PC-9 (cell line): ENCODE measurements at regions not wholly inside any gene's neighbourhood (a gene's known extent, or its start where the extent isn't known, plus 50 kb on each side); places are given as distances from the start of the nearest gene placed in this dataset.
A peak's percentile ranks its signal among the peaks of the same experiment; 100 is the strongest.

Experiments
- BruUV-seq: library from RNA; stranded (reverse); fragments of 400-500 nt; replicated peaks from 2 replicates; lab custom pipeline; 2021; lab: Mats Ljungman, UMichigan
- CTCF ChIA-PET: fragments of 300-600 bp; sonication (Branson Sonifier 250); formaldehyde crosslinking; loops from one replicate; lab custom pipeline; 2022; ENCODE audit warnings: antibody characterized with exemption; lab: Charles Lee
- POLR2A ChIA-PET: fragments of 300-600 bp; sonication (Branson Sonifier 250); formaldehyde crosslinking; loops from one replicate; lab custom pipeline; 2022; ENCODE audit warnings: antibody characterized with exemption; ENCODE audit not compliant: unreplicated experiment; lab: Charles Lee
- DNase-seq, 2 experiments: peaks; one replicate each; pipeline versions ENCODE4 v3.0.0 to v3.0.0-alpha.2; 2015 to 2022; ENCODE audit warnings: mixed read lengths in 1 of 2
- H2AFZ ChIP-seq: fragments of 200-600 bp; sonication (generic); 2 replicates; pipeline ENCODE4 v1.8.1; 2017; ENCODE audit warnings: antibody characterized with exemption
- H3F3A ChIP-seq: fragments of 200-600 bp; sonication (generic); 2 replicates; pipeline ENCODE4 v1.8.1; 2017; ENCODE audit warnings: antibody characterized with exemption, mild to moderate bottlenecking, low read depth; ENCODE audit not compliant: insufficient read depth
- H3K27ac ChIP-seq: fragments of 200-600 bp; sonication (generic); 2 replicates; pipeline ENCODE4 v1.6.1; 2016; ENCODE audit warnings: mixed run types
- H3K27me3 ChIP-seq: fragments of 200-600 bp; sonication (generic); 2 replicates; pipeline ENCODE4 v1.6.1; 2016; ENCODE audit warnings: low read depth, mixed run types; ENCODE audit not compliant: insufficient read depth
- H3K36me3 ChIP-seq: fragments of 200-600 bp; sonication (generic); 2 replicates; pipeline ENCODE4 v1.6.1; 2016; ENCODE audit warnings: low read depth, mixed run types
- H3K4me1 ChIP-seq: fragments of 200-600 bp; sonication (generic); replicated peaks from 2 replicates; pipeline ENCODE4 v1.6.1; 2016; ENCODE audit warnings: mixed run types; ENCODE audit not compliant: insufficient read depth
- H3K4me2 ChIP-seq: fragments of 200-600 bp; sonication (generic); 2 replicates; pipeline ENCODE4 v1.6.1; 2017; ENCODE audit warnings: mixed run types
- H3K4me3 ChIP-seq: fragments of 200-600 bp; sonication (generic); 2 replicates; pipeline ENCODE4 v1.6.1; 2016; ENCODE audit warnings: mixed run types
- H3K79me2 ChIP-seq: fragments of 200-600 bp; sonication (generic); 2 replicates; pipeline ENCODE4 v1.6.1; 2017; ENCODE audit warnings: low read depth, mixed run types
- H3K9me2 ChIP-seq: fragments of 200-600 bp; sonication (generic); 2 replicates; pipeline ENCODE4 v1.8.1; 2017; ENCODE audit warnings: mild to moderate bottlenecking; ENCODE audit not compliant: insufficient read depth
- H3K9me3 ChIP-seq: fragments of 200-600 bp; sonication (generic); 2 replicates; pipeline ENCODE4 v1.8.1; 2016; ENCODE audit warnings: low read depth; ENCODE audit not compliant: insufficient read depth
- H4K20me1 ChIP-seq: fragments of 200-600 bp; sonication (generic); 2 replicates; pipeline ENCODE4 v1.8.1; 2017; ENCODE audit not compliant: insufficient read depth
- CTCF ChIP-seq: fragments of 200-600 bp; sonication (generic); conservative IDR thresholded peaks from 2 replicates; pipeline ENCODE4 v1.6.1; 2017; ENCODE audit warnings: mixed run types, antibody characterized with exemption, mild to moderate bottlenecking, moderate library complexity
- EZH2 ChIP-seq: fragments of 200-600 bp; sonication (generic); IDR thresholded peaks from 2 replicates; pipeline ENCODE4 v1.8.0; 2017; ENCODE audit warnings: antibody characterized with exemption, low read depth
- intact Hi-C: fragments of 100-400 bp; cut with micrococcal nuclease; formaldehyde crosslinking; loops from one replicate; pipeline ENCODE4 v1.10.0; 2022; ENCODE audit not compliant: unreplicated experiment

GRCh38 chr13:73198991-73199411 lies 140.2 kb downstream of the KLF5 start:
- no peaks in the 10 kb centered on the region for H4K20me1 ChIP-seq
- H3K4me2 ChIP-seq = no peak overlapping the region
- no TSS peak for BruUV-seq
- H3K36me3 ChIP-seq = no peaks in the 10 kb centered on the region
- no peaks in the 10 kb centered on the region for H3K9me3 ChIP-seq
- DNase-seq = peak in 1 of 2 experiments; percentile 39
- intact Hi-C loops = loop anchor here (10.0 kb wide), 2 partner anchors 134 to 354 kb away; no protein-coding TSS in a partner anchor
- H3F3A ChIP-seq = 0 out of 2 replicates have a peak, but pooled peaks cover 7% of the 10 kb centered on the region
- H3K4me1 ChIP-seq = peaks cover 16% of the 10 kb centered on the region
- CTCF ChIA-PET = no interaction called here
- H3K9me2 ChIP-seq = no peaks in the 10 kb centered on the region
- no peak overlapping the region for H3K4me3 ChIP-seq
- no peak overlapping the region for H2AFZ ChIP-seq
- POLR2A ChIA-PET = no interaction called here
- TF ChIP-seq CTCF = no peak
- no peak for TF ChIP-seq EZH2
- H3K27me3 ChIP-seq = no peaks in the 10 kb centered on the region
- H3K79me2 ChIP-seq = no peaks in the 10 kb centered on the region
- H3K27ac ChIP-seq = no peak overlapping the region

- peak overlapping the region; percentile 58 for H3K4me2 ChIP-seq
- ChIA-PET CTCF (interaction anchor here (0.5 kb wide), 1 partner anchor 54 kb away, joined by 3 read pairs; no protein-coding TSS in a partner anchor), POLR2A (interaction anchor here (0.6 to 0.7 kb wide), 2 partner anchors 100 to 135 kb away, joined by 8 read pairs; no protein-coding TSS in a partner anchor)
- intact Hi-C loops = loop anchor here (2.0 to 10.0 kb wide), 3 partner anchors 56 to 350 kb away; no protein-coding TSS in a partner anchor
- H3K36me3 ChIP-seq = no peaks in the 10 kb centered on the region
- DNase-seq = peak in 1 of 2 experiments; percentile 63
- no TSS peak for BruUV-seq
- no peaks in the 10 kb centered on the region for H4K20me1 ChIP-seq
- no peak overlapping the region; the same call in 1 of the 2 replicates for H2AFZ ChIP-seq
- peak overlapping the region; percentile 70 for H3K27ac ChIP-seq
- no peak overlapping the region for H3K4me3 ChIP-seq
- H3K9me2 ChIP-seq = no peaks in the 10 kb centered on the region
- no peaks in the 10 kb centered on the region for H3K79me2 ChIP-seq
- 0 out of 2 replicates have a peak, but pooled peaks cover 7% of the 10 kb centered on the region for H3F3A ChIP-seq
- H3K4me1 ChIP-seq = peaks cover 26% of the 10 kb centered on the region
- H3K27me3 ChIP-seq = no peaks in the 10 kb centered on the region
- H3K9me3 ChIP-seq = peaks cover 3% of the 10 kb centered on the region; the same call in 1 of the 2 replicates
- TF ChIP-seq EZH2 (no peak), CTCF (no peak)
Observed at GRCh38 chr13:73195091-73195490, 136.3 kb downstream of the KLF5 start.

- peak; percentile 12 to 80 for DNase-seq
- Histone ChIP-seq H3K36me3 (no peaks in the 10 kb centered on the region), H3K4me1 (peaks cover 33% of the 10 kb centered on the region), H3F3A (0 out of 2 replicates have a peak, but pooled peaks cover 9% of the 10 kb centered on the region), H3K27ac (peak overlapping the region; percentile 70), H3K27me3 (no peaks in the 10 kb centered on the region), H4K20me1 (no peaks in the 10 kb centered on the region), H3K9me3 (peaks cover 3% of the 10 kb centered on the region; the same call in 1 of the 2 replicates), H3K9me2 (no peaks in the 10 kb centered on the region), H3K4me2 (peak overlapping the region; percentile 58), H2AFZ (peak overlapping the region; percentile 45; the same call in 1 of the 2 replicates), H3K79me2 (no peaks in the 10 kb centered on the region), H3K4me3 (no peak overlapping the region)
- TF ChIP-seq EZH2 (no peak), CTCF (no peak)
- intact Hi-C loops = loop anchor here (2.0 to 10.0 kb wide), 3 partner anchors 56 to 350 kb away; no protein-coding TSS in a partner anchor
- POLR2A ChIA-PET = interaction anchor here (0.6 kb wide), 1 partner anchor 99 kb away, joined by 8 read pairs; no protein-coding TSS in a partner anchor
- CTCF ChIA-PET = no interaction called here
- no TSS peak for BruUV-seq
Observed at GRCh38 chr13:73194310-73194709, 135.5 kb downstream of the KLF5 start.
